A673 (cell line): ENCODE measurements at regions not wholly inside any gene's neighbourhood (a gene's known extent, or its start where the extent isn't known, plus 50 kb on each side); places are given as distances from the start of the nearest gene placed in this dataset.

ENCODE experiments used
- CTCF ChIP-seq: fragments of 300-800, 200-600 bp; sonication (generic); conservative IDR thresholded peaks from 2 replicates; pipeline ENCODE4 v1.5.1; 2017; ENCODE audit warnings: low read depth, mild to moderate bottlenecking, antibody characterized with exemption, low read length, moderate library complexity, mixed read lengths
- EZH2 ChIP-seq: fragments of 200-600 bp; sonication (generic); IDR thresholded peaks from 2 replicates; pipeline ENCODE4 v1.6.1; 2017; ENCODE audit warnings: borderline replicate concordance, low read depth, mild to moderate bottlenecking, mixed read lengths, antibody characterized with exemption, low read length; ENCODE audit not compliant: poor library complexity, severe bottlenecking

GRCh38 chr14:38874721-38875120 lies 228.3 kb downstream of the SEC23A start:
- TF ChIP-seq CTCF = no peak
- TF ChIP-seq EZH2 = no peak
